ENCODE measurements at regions not wholly inside any gene's neighbourhood (a gene's known extent, or its start where the extent isn't known, plus 50 kb on each side); places are given as distances from the start of the nearest gene placed in this dataset.
A peak's percentile ranks its signal among the peaks of the same experiment; 100 is the strongest.

GRCh38 chr2:12070581-12070980 lies 324.1 kb downstream of the LPIN1 start:
- Histone ChIP-seq H4K20me1 (ENCODE audit: control insufficient read depth, insufficient read depth, low read length, poor library complexity, severe bottlenecking) (no peaks in the 10 kb centered on the region), H3K36me3 (replicated peaks in 1 of 2; ENCODE audit: control extremely low read depth in 1 of 2, control insufficient read depth in 1 of 2, extremely low read depth in 1 of 2, insufficient read depth in 2 of 2, low read length in 1 of 2) (no peaks in the 10 kb centered on the region), H3K4me2 (replicated peaks; ENCODE audit: low read depth, low read length, poor library complexity, severe bottlenecking) (peak overlapping the region; percentile 32), H3K79me2 (ENCODE audit: control insufficient read depth, insufficient read depth, low read length) (no peaks in the 10 kb centered on the region), H3K9ac (ENCODE audit: low read length) (no peak overlapping the region), H3K27ac (ENCODE audit: low read length in 2 of 2) (no peak overlapping the region), H3K9me3 (ENCODE audit: control extremely low read depth in 1 of 3, control insufficient read depth in 2 of 3, insufficient read depth in 1 of 3, low read length in 2 of 3) (no peaks in the 10 kb centered on the region), H3K4me3 (ENCODE audit: control extremely low read depth in 1 of 5, extremely low read depth in 1 of 5, insufficient read depth in 1 of 5, low read depth in 2 of 5, low read length in 4 of 5) (no peak overlapping the region), H2AFZ (ENCODE audit: insufficient read depth, low read depth, low read length, poor library complexity, severe bottlenecking) (no peak overlapping the region), H3K4me1 (ENCODE audit: control insufficient read depth in 2 of 2, insufficient read depth in 2 of 2, low read length in 2 of 2) (peaks cover 46 to 50% of the 10 kb centered on the region in 2 donors), H3K27me3 (replicated peaks in 1 of 4; ENCODE audit: control extremely low read depth in 1 of 4, control insufficient read depth in 3 of 4, insufficient read depth in 4 of 4, low read length in 3 of 4) (no peaks in the 10 kb centered on the region)
- Mint-ChIP-seq H3K4me1 (peaks cover 58% of the 10 kb centered on the region), H3K4me3 (peak overlapping the region; percentile 11), H3K27me3 (no peaks in the 10 kb centered on the region), H3K27ac (peak overlapping the region; percentile 8), H3K9me3 (ENCODE audit: insufficient read depth) (no peaks in the 10 kb centered on the region)
- ATAC-seq (ENCODE audit: low read depth) (no peak), DNase-seq (no peak)
- POLR2A ChIA-PET, result no interaction called here
- CTCF ChIA-PET, result interaction anchor here (1.1 kb wide), 1 partner anchor 87 kb away, joined by 3 read pairs; no protein-coding TSS in a partner anchor
- intact Hi-C loops (cut with micrococcal nuclease), result loop anchor here (10.0 kb wide), 2 partner anchors 54 to 316 kb away; no protein-coding TSS in a partner anchor
- no peak for TF ChIP-seq EZH2 (IDR thresholded peaks at IDR 0.05; ENCODE audit: borderline replicate concordance, insufficient read depth, low read depth, low read length, poor library complexity, severe bottlenecking)
- no peak for TF ChIP-seq CTCF (IDR thresholded peaks at IDR 0.05)
- WGBS (ENCODE audit: insufficient coverage), result 80% methylated on average over 1 of the region's 4 CpGs

GRCh38 chr2:12071318-12071717 lies 324.9 kb downstream of the LPIN1 start:
- H3K9me3 Mint-ChIP-seq (ENCODE audit: insufficient read depth), result no peaks in the 10 kb centered on the region
- H3K4me3 ChIP-seq (ENCODE audit: control extremely low read depth in 1 of 5, extremely low read depth in 1 of 5, insufficient read depth in 1 of 5, low read depth in 2 of 5, low read length in 4 of 5), result no peak overlapping the region
- H3K79me2 ChIP-seq (ENCODE audit: control insufficient read depth, insufficient read depth, low read length), result no peaks in the 10 kb centered on the region
- H3K9ac ChIP-seq (ENCODE audit: low read length), result no peak overlapping the region
- H3K4me3 Mint-ChIP-seq, result peak overlapping the region; percentile 35
- H3K27ac Mint-ChIP-seq, result peak overlapping the region; percentile 56
- H3K4me2 ChIP-seq (replicated peaks; ENCODE audit: low read depth, low read length, poor library complexity, severe bottlenecking), result peak overlapping the region; percentile 32
- intact Hi-C loops (cut with micrococcal nuclease), result loop anchor here (1.0 to 10.0 kb wide), 3 partner anchors 14 to 317 kb away; no protein-coding TSS in a partner anchor
- TF ChIP-seq CTCF (IDR thresholded peaks at IDR 0.05) (no peak), EZH2 (IDR thresholded peaks at IDR 0.05; ENCODE audit: borderline replicate concordance, insufficient read depth, low read depth, low read length, poor library complexity, severe bottlenecking) (no peak)
- ATAC-seq (ENCODE audit: low read depth) (peak; percentile 79), DNase-seq (peak; percentile 70)
- no peaks in the 10 kb centered on the region for H3K27me3 ChIP-seq (replicated peaks in 1 of 4; ENCODE audit: control extremely low read depth in 1 of 4, control insufficient read depth in 3 of 4, insufficient read depth in 4 of 4, low read length in 3 of 4)
- H3K36me3 ChIP-seq (replicated peaks in 1 of 2; ENCODE audit: control extremely low read depth in 1 of 2, control insufficient read depth in 1 of 2, extremely low read depth in 1 of 2, insufficient read depth in 2 of 2, low read length in 1 of 2), result no peaks in the 10 kb centered on the region
- ChIA-PET CTCF (no interaction called here), POLR2A (no interaction called here)
- H4K20me1 ChIP-seq (ENCODE audit: control insufficient read depth, insufficient read depth, low read length, poor library complexity, severe bottlenecking), result no peaks in the 10 kb centered on the region
- no peaks in the 10 kb centered on the region for H3K9me3 ChIP-seq (ENCODE audit: control extremely low read depth in 1 of 3, control insufficient read depth in 2 of 3, insufficient read depth in 1 of 3, low read length in 2 of 3)
- peaks cover 49 to 51% of the 10 kb centered on the region in 2 donors for H3K4me1 ChIP-seq (ENCODE audit: control insufficient read depth in 2 of 2, insufficient read depth in 2 of 2, low read length in 2 of 2)
- H3K27ac ChIP-seq (ENCODE audit: low read length in 2 of 2), result no peak overlapping the region
- H2AFZ ChIP-seq (ENCODE audit: insufficient read depth, low read depth, low read length, poor library complexity, severe bottlenecking), result no peak overlapping the region
- no peaks in the 10 kb centered on the region for H3K27me3 Mint-ChIP-seq
- H3K4me1 Mint-ChIP-seq, result peaks cover 59% of the 10 kb centered on the region

All from B cell (primary cell).